Umbilical cord (tissue), 1 donor: ENCODE measurements at regions not wholly inside any gene's neighbourhood (a gene's known extent, or its start where the extent isn't known, plus 50 kb on each side); places are given as distances from the start of the nearest gene placed in this dataset.

Source experiments
- DNase-seq: peaks from one replicate; pipeline ENCODE4 v3.0.0-alpha.2; 2015; ENCODE audit warnings: low spot score

- peak; percentile 52 for DNase-seq
Observed at GRCh38 chr2:206212673-206213513, 53.2 kb downstream of the EEF1B2 start.

- DNase-seq = no peak
Observed at GRCh38 chr2:206213514-206213845, 53.8 kb downstream of the EEF1B2 start.

- DNase-seq = no peak
Observed at GRCh38 chr2:206217166-206217565, 57.3 kb upstream of the ZDBF2 start.

GRCh38 chr2:206217743-206218142 is 56.7 kb upstream of the ZDBF2 start:
- DNase-seq = no peak

GRCh38 chr2:206218156-206218555 is 56.3 kb upstream of the ZDBF2 start:
- DNase-seq = no peak

GRCh38 chr2:206218796-206219499 is 55.5 kb upstream of the ZDBF2 start:
- DNase-seq = no peak

- no peak for DNase-seq
Observed at GRCh38 chr2:206219957-206220356, 54.5 kb upstream of the ZDBF2 start.

GRCh38 chr2:206220997-206221396 is 53.5 kb upstream of the ZDBF2 start:
- no peak for DNase-seq
